Osteoblast (primary cell): ENCODE measurements at regions not wholly inside any gene's neighbourhood (a gene's known extent, or its start where the extent isn't known, plus 50 kb on each side); places are given as distances from the start of the nearest gene placed in this dataset.
"Not testable (repeated sequence)": the region's sequence is repeated elsewhere in the genome, so short reads cannot be mapped to it uniquely, and the experiment has no call there.

ENCODE experiments used
- DNase-seq: peaks from one replicate; pipeline ENCODE4 v3.0.0; 2011; ENCODE audit warnings: low spot score, mixed read lengths; ENCODE audit not compliant: insufficient read length; ENCODE audit errors: missing footprints
- H2AFZ ChIP-seq: 2 replicates; pipeline ENCODE4 v1.6.0; 2011; ENCODE audit warnings: mild to moderate bottlenecking, low read length
- H3K27ac ChIP-seq: 2 replicates; pipeline ENCODE4 v1.5.1; 2011; ENCODE audit warnings: mild to moderate bottlenecking, low read depth, low read length, moderate library complexity
- H3K27me3 ChIP-seq: 2 replicates; pipeline ENCODE4 v1.6.0; 2012; ENCODE audit warnings: mild to moderate bottlenecking, control low read depth, inconsistent platforms, low read length, moderate library complexity; ENCODE audit not compliant: insufficient read depth
- H3K36me3 ChIP-seq: 2 replicates; pipeline ENCODE4 v1.5.1; 2011; ENCODE audit warnings: mild to moderate bottlenecking, low read length, control low read depth, moderate library complexity; ENCODE audit not compliant: insufficient read depth
- H3K4me1 ChIP-seq: 2 replicates; pipeline ENCODE4 v1.5.1; 2011; ENCODE audit warnings: mild to moderate bottlenecking, low read length, control low read depth, moderate library complexity; ENCODE audit not compliant: insufficient read depth
- H3K4me2 ChIP-seq: 2 replicates; pipeline ENCODE4 v1.6.0; 2011; ENCODE audit warnings: mild to moderate bottlenecking, low read length; ENCODE audit not compliant: insufficient read depth
- H3K4me3 ChIP-seq: fragments of 200-600 bp; sonication (generic); 3 replicates; pipeline ENCODE4 v1.5.1; 2012; ENCODE audit warnings: mild to moderate bottlenecking, low read length, inconsistent platforms; ENCODE audit not compliant: insufficient read depth
- H3K79me2 ChIP-seq: 2 replicates; pipeline ENCODE4 v1.6.0; 2012; ENCODE audit warnings: mild to moderate bottlenecking, low read length, control low read depth, inconsistent platforms; ENCODE audit not compliant: insufficient read depth
- H3K9me3 ChIP-seq: 2 replicates; pipeline ENCODE4 v1.5.1; 2011; ENCODE audit warnings: low read depth, low read length, control low read depth
- H4K20me1 ChIP-seq: 2 replicates; pipeline ENCODE4 v1.6.0; 2012; ENCODE audit warnings: mild to moderate bottlenecking, low read length, control low read depth; ENCODE audit not compliant: insufficient read depth
- CTCF ChIP-seq: IDR thresholded peaks from 2 replicates; pipeline ENCODE4 v1.5.1; 2011; ENCODE audit warnings: mild to moderate bottlenecking, low read depth, low read length, moderate library complexity; ENCODE audit errors: extremely low read depth

- Histone ChIP-seq H2AFZ (no peak overlapping the region), H3K9me3 (no peaks in the 10 kb centered on the region), H3K4me1 (no peaks in the 10 kb centered on the region), H3K27ac (no peak overlapping the region), H3K79me2 (no peaks in the 10 kb centered on the region), H3K36me3 (no peaks in the 10 kb centered on the region), H3K27me3 (peaks cover 14% of the 10 kb centered on the region), H3K4me3 (no peak overlapping the region), H4K20me1 (no peaks in the 10 kb centered on the region), H3K4me2 (no peak overlapping the region)
- DNase-seq, result no peak
- TF ChIP-seq CTCF, result no peak
These were observed 124.4 kb upstream of the VPREB1 start for GRCh38 chr22:22120160-22120559.

GRCh38 chr22:22118987-22119386 lies 125.6 kb upstream of the VPREB1 start:
- no peak for TF ChIP-seq CTCF
- no peaks in the 10 kb centered on the region for H3K9me3 ChIP-seq

GRCh38 chr22:22117864-22118544 lies 126.6 kb upstream of the VPREB1 start:
- H3K27ac ChIP-seq, H3K4me2 ChIP-seq, H3K79me2 ChIP-seq, H3K9me3 ChIP-seq, H3K4me1 ChIP-seq, H4K20me1 ChIP-seq, H3K4me3 ChIP-seq, H2AFZ ChIP-seq, H3K36me3 ChIP-seq, DNase-seq: not testable (repeated sequence)
- H3K27me3 ChIP-seq, result peaks cover 14% of the 10 kb centered on the region

More at GRCh38 chr22:22118987-22119386, 125.6 kb upstream of the VPREB1 start:
- H3K4me2 ChIP-seq, result no peak overlapping the region
- no peaks in the 10 kb centered on the region for H3K79me2 ChIP-seq
- DNase-seq, result no peak
- H3K27ac ChIP-seq, result no peak overlapping the region
- H4K20me1 ChIP-seq, result no peaks in the 10 kb centered on the region
- H3K4me1 ChIP-seq, result no peaks in the 10 kb centered on the region
- no peak overlapping the region for H2AFZ ChIP-seq
- no peak overlapping the region for H3K4me3 ChIP-seq
- H3K27me3 ChIP-seq, result peaks cover 14% of the 10 kb centered on the region
- H3K36me3 ChIP-seq, result no peaks in the 10 kb centered on the region

GRCh38 chr22:22116997-22117770 lies 127.4 kb upstream of the VPREB1 start:
- H3K36me3 ChIP-seq, H3K4me2 ChIP-seq, H3K79me2 ChIP-seq, H2AFZ ChIP-seq, H3K27ac ChIP-seq, H3K4me1 ChIP-seq, H3K4me3 ChIP-seq, DNase-seq, H3K9me3 ChIP-seq, H4K20me1 ChIP-seq: not testable (repeated sequence)
- H3K27me3 ChIP-seq, result peaks cover 14% of the 10 kb centered on the region

GRCh38 chr22:22113701-22114100 lies 130.9 kb upstream of the VPREB1 start:
- Histone ChIP-seq H3K9me3 (no peaks in the 10 kb centered on the region), H2AFZ (no peak overlapping the region), H3K79me2 (no peaks in the 10 kb centered on the region), H3K4me1 (no peaks in the 10 kb centered on the region), H3K27ac (no peak overlapping the region), H3K4me3 (no peak overlapping the region), H3K36me3 (no peaks in the 10 kb centered on the region), H3K27me3 (peaks cover 5% of the 10 kb centered on the region), H4K20me1 (no peaks in the 10 kb centered on the region), H3K4me2 (no peak overlapping the region)
- TF ChIP-seq CTCF, result no peak
- DNase-seq, result no peak
